ENCODE measurements at regions not wholly inside any gene's neighbourhood (a gene's known extent, or its start where the extent isn't known, plus 50 kb on each side); places are given as distances from the start of the nearest gene placed in this dataset.
"Not testable (repeated sequence)": the region's sequence is repeated elsewhere in the genome, so short reads cannot be mapped to it uniquely, and the experiment has no call there.

DNA sequence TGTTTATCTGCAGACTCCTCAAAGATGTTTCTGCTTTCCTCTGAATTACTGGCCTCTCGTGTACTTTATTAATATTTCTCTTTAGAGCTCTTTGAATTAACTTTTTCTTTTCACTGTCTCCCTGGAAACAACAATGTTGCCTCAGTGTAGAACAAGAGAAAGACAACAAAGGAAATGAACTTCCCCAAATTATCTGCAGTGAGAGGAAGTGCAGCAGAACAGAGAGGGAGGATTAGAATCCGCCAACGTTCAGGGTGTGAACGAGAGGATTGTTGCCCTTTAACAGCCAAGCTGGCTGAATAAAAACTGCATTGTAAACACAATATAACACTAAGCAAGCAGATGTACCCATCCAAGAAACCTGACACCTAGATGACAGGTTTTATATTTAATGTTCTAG, 375.9 kb downstream of the GALC start:
- DNase-seq (ENCODE audit: low read depth) = no peak
- no peak overlapping the region for H3K4me3 ChIP-seq (ENCODE audit: low read depth, low read length)
- TF ChIP-seq, protein P1, sequence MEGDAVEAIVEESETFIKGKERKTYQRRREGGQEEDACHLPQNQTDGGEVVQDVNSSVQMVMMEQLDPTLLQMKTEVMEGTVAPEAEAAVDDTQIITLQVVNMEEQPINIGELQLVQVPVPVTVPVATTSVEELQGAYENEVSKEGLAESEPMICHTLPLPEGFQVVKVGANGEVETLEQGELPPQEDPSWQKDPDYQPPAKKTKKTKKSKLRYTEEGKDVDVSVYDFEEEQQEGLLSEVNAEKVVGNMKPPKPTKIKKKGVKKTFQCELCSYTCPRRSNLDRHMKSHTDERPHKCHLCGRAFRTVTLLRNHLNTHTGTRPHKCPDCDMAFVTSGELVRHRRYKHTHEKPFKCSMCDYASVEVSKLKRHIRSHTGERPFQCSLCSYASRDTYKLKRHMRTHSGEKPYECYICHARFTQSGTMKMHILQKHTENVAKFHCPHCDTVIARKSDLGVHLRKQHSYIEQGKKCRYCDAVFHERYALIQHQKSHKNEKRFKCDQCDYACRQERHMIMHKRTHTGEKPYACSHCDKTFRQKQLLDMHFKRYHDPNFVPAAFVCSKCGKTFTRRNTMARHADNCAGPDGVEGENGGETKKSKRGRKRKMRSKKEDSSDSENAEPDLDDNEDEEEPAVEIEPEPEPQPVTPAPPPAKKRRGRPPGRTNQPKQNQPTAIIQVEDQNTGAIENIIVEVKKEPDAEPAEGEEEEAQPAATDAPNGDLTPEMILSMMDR (IDR thresholded peaks at IDR 0.05; ENCODE audit: low read depth, low read length, missing control alignments) = no peak

DNA sequence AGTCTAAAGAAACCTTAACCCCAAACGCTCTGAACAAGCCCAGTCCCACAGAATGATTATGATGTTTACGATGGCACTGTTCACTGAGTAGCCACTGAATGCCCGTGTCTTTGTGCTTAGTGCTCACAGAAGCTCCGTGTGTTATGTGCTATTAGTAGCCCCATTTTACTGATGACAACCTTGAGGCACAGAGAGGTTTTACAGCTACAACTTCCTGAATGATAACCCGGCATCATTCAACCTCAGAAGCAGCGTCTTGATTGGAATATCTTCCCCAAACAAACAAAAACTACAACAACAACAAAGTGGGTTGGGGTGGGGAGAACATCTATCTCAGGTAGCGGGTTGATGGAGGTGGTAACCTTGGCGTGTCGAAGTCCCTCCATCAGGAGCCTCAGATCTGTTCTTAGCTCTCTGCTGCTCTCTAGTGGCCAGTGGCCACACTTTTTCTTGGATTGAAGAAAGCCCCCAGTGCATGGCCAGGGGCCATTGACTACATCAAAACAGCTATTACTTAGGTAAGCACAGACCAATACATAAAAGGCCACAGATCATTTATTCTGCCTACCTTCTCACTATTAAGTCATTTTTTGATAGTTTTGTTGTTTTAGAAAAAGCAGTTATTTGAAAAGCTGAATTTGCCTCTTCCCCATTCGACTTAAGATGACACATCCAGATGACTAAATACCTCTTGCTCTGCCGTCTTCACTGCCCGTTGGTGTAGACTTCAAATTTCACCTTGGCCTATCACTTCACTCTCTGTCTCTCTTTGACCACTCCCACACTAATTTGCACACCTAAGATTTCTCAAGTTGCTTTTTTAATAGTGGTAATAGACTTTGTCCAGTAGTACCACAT, 376.9 kb downstream of the GALC start:
- peak; percentile 1 for DNase-seq (ENCODE audit: low read depth)
- TF ChIP-seq, protein P1 (IDR thresholded peaks at IDR 0.05; ENCODE audit: low read depth, low read length, missing control alignments) = peak; percentile 86
- H3K4me3 ChIP-seq (ENCODE audit: low read depth, low read length) = no peak overlapping the region

DNA sequence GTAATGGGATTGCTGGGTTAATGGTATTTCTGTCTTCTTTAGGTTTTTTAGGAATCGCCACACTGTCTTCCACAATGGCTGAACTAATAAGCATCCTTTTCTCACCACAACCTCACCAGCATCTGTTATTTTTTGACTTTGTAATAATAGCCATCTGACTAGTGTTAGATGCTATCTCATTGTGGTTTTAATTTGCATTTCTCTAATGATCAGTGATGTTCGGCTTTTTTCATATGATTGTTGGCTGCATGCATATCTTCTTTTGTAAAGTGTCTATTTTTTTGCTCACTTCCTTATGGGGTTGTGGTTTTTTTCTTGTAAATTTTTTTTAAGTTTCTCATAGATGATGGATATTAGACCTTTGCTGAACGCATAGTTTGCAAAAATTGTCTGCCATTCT, 377.9 kb downstream of the GALC start:
- TF ChIP-seq, protein P1 (IDR thresholded peaks at IDR 0.05; ENCODE audit: low read depth, low read length, missing control alignments) = no peak
- DNase-seq (ENCODE audit: low read depth) = no peak
- H3K4me3 ChIP-seq (ENCODE audit: low read depth, low read length) = no peak overlapping the region

DNA sequence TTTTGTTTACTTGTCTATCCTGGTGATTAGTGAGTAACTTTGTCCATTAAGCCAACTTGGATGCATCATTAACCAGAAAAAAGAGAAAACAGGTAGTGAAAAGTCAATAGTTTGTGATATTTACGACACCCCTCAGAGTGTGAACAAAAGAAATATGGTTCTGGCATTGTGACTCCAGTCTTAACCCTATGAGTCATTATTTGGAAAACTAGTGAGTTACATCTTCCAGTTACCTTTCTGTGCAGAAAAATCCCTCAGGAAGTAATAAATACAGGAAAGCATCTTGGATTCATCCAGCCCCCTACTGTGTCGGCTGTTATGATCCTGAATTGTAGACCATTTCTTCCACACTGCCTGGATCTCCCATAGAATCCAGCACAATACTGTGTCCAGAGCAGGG, 379.1 kb downstream of the GALC start:
- TF ChIP-seq, protein P1 (IDR thresholded peaks at IDR 0.05; ENCODE audit: low read depth, low read length, missing control alignments) = no peak
- DNase-seq (ENCODE audit: low read depth) = no peak
- no peak overlapping the region for H3K4me3 ChIP-seq (ENCODE audit: low read depth, low read length)

DNA sequence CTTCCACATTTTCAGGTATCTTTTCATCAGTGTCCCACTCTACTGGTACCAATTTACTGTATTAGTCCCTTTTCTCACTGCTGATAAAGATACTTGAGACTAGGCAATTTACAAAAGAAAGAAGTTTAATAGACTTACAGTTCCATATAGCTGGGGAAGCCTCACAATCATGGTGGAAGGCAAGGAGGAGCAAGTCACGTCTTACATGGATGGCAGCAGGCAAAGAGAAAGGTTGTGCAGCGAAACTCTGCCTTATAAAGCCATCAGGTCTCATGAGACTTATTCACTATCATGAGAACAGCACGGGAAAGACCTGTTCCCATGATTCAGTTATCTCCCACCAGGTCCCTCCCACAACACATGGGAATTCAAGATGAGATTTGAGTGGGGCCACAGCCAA, 385.9 kb downstream of the GALC start:
- not testable (repeated sequence) for H3K4me3 ChIP-seq (ENCODE audit: low read depth, low read length); DNase-seq (ENCODE audit: low read depth)

DNA sequence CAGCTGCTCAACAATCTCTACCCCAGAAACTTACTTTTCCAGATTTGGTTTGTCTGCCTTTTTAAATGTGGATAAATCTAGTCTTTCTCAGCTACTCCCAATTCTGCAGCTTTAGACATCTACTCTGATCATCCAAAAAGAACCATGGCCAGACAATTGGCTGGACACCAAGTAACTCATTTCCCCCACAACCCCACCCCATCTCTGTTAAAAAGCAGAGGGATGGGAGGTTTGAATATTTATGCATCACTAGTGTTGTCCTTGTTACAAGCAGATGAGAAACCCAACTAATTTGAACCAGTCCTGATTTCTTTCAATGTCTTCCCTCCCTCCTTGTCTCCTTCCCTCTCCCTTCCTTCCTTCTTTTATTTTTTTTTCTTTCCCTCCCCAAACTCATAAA, 391.9 kb downstream of the GALC start:
- TF ChIP-seq, protein P1 (IDR thresholded peaks at IDR 0.05; ENCODE audit: low read depth, low read length, missing control alignments) = no peak
- no peak overlapping the region for H3K4me3 ChIP-seq (ENCODE audit: low read depth, low read length)
- DNase-seq (ENCODE audit: low read depth) = no peak

DNA sequence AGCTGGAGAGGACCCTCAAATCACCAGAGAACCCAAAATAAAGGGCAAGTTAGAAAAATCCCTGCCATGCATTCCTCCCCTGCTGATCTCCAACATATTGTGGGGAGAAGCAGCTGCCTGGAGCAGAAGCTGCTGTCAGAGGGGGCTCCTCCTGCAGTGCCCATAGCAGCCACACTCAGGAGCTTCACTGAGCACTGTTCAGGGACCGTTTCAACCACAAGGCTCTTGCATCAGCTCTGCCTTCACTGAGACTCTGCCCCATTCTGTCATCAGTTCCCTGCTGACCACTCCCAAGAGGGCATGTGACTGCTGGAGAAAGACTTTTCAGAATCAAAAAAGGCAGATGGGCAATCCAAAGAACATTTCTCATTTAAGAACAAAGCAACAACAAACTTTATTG, 392.7 kb downstream of the GALC start:
- TF ChIP-seq, protein P1 (IDR thresholded peaks at IDR 0.05; ENCODE audit: low read depth, low read length, missing control alignments) = no peak
- no peak overlapping the region for H3K4me3 ChIP-seq (ENCODE audit: low read depth, low read length)
- no peak for DNase-seq (ENCODE audit: low read depth)
